ENCODE measurements at regions not wholly inside any gene's neighbourhood (a gene's known extent, or its start where the extent isn't known, plus 50 kb on each side); places are given as distances from the start of the nearest gene placed in this dataset.

DNA sequence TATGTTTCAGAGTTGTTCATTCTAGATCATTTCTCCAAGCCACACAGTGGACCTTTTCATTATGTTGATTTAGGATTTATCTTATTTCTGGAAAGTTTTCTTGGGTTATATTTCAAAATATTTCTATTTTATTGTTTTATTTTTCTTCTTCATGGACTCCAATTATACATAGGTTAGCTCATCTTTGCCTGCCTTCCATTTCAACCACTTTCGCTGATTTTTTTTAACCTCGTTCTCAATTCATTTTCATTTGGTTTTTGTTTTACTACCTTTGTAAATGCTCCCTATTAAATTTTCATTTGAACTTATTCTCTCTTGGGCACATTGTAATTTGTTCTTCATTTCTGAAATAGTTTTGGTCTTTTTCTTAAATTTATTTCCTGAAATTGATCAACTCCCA is 169.0 kb upstream of the PITX1 start:
- no peak for DNase-seq

- DNase-seq, result no peak
Measured at GRCh38 chr5:135199919-135200318, 165.9 kb upstream of the PITX1 start.

DNA sequence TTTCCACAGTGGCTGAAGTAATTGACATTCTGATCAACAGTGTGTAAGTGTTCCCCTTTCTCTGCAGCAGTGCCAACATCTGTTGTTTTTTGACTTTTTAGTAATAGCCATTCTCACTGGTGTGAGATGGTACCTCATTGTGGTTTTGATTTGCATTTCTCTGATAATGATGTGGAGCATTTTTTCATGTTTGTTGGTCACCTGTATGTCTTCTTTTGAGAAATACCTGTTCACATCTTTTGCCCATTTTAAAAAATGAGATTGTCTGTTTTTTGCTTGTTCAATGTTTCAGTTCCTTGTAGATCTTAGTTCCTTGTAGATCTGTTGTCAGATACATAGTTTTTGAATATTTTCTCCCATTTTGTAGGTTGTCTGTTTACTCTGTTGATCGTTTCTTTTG is 162.5 kb upstream of the PITX1 start:
- no peak for DNase-seq

- no peak for DNase-seq
Measured at GRCh38 chr5:135195270-135195608, 161.2 kb upstream of the PITX1 start.

DNA sequence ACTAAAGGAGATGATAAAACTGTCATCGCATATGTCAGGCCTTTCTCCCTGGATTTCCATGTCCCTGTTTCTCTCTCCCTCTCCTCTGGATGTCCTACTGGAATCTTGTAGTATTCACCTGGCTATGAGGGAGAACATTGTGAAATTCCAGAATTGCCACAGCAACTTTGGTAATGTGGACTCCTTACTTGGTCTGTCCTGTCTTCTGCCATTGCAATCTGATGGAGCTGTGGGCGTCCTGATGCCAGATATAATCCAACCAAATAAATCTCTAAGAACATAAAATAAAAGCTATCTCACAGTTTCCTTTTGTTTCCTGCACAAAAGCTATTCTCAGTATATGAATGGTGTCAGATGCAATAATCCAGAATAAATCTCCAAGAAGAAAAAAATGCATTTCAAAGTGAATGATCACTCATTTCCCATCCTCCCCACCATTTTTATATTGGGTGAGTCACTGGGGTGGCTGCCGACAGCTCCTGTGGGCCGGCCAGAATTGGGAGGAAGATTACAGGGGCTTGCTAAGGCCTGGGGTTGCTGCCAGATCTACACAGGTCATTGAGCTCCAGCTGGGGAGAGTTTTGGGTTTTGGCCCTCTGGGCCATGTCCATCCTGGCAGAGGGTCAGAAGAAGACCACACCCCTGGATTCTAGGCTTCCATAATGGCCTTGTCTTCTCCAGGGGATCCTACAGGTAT is 160.7 kb upstream of the PITX1 start:
- peak; percentile 44 for DNase-seq

DNA sequence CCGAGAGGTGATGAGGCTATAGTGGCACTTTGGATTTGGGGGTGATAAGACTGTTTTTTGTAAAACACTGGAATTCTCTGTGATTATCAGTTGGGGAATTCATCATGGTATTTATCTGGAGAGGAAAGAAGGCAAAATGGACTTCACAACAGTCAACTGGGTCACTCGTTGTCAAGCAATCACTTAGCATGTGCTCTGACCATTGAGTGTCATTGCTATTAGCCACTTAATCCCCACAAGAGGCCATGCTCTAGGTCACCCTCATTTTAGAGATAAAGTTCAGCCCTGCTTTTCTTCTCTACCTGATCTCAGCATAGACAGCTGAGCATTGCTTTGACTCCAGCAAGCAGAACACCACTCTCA is 160.1 kb upstream of the PITX1 start:
- no peak for DNase-seq

DNA sequence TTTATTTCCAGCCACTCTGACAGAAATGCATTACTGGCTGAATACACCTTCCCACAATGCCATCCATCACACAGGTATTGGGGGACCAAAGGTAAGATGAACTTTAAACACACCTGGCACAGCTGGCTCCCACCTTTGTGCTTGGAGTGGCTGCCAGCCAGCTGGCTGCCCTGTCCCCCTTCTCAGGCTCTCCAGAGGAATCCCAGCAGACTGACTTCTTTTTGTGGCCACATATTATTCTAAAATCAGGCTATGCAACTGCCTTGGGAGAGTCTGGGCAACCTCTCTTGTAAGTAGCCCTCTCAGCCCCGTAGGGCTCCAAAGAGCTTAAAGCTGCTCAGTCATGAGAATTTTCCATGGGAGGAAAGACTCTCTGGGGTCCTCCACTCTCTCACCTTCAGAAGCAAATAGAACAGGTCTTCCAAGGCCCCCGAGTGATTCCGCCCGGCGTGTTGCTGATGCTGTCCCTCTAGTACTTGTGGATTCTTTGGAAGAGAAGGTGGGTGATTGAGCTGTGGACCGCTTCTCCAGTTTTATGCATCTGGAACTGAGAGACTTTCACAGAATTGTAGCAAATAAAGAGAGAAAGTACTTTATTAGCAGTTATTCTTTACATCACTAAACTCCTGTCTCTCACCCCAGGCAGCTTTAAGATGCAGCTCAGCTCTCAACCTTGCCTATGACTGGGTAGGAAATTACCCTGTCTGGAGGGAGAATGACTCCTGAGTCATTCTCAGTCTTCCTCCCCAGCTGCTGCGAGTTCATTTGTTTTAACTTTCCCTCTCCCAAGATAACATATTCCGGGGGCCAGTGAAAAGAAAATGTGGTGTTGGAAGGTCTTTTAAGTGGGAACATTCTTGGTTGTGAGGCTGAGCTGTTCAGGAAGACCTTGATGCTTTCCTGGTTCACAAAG is 159.4 kb upstream of the PITX1 start:
- DNase-seq, result peak; percentile 58

DNA sequence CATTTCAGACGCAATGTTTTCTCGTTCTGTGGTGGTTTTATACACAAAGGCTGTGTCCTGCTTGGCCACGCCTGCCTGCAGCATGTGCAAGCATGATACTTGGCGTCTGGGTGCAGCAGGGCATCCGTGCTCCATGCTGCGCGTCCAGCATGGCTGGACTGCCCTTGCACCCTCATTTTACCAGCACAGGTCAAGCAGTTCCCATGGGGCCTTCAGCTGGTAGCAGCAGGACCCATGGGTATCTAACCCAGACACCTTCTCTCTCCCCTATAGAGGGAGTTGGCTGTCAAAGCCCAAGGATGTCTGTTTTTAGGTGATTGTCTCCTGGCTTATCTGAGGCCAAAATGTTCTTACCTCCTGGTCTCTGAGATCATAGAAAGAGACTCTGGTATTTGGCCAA is 158.3 kb upstream of the PITX1 start:
- DNase-seq, result no peak

GRCh38 chr5:135191084-135191826 is 157.2 kb upstream of the PITX1 start:
- DNase-seq, result peak; percentile 64

DNA sequence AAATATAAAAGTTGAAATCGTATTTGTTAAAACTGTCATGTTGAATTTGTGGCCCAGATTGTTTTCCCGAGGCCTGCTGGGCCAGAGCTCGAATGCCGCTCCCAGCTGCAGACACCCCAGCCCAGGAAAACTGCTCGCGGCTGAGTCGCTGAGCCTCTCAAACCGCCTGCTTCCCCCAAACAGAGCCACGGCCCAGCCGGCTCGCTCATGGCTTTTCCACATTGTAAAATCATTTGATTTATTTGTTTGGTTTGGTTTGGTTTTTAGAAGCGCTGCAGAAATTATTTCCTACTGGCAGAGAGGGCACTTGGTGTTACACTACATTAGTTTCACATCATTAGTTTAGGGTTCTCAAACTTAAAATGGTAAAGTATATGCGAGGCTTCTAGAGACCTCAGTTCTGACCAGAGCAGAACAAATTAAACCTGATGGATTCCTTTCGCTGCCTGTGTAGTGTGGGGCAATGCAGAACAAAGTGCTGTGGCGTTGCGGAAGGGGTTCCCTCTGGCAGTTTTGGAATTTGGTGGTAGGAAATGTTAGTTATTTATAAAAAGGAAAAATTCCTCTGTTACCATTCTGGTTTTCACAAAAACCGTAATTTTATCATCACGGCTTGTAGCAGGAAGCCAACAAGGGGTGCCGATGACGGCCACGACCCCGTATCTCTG is 156.5 kb upstream of the PITX1 start:
- no peak for DNase-seq

- no peak for DNase-seq
Measured at GRCh38 chr5:135189024-135189423, 155.0 kb upstream of the PITX1 start.

GRCh38 chr5:135188233-135188914 is 154.3 kb upstream of the PITX1 start:
- no peak for DNase-seq

DNA sequence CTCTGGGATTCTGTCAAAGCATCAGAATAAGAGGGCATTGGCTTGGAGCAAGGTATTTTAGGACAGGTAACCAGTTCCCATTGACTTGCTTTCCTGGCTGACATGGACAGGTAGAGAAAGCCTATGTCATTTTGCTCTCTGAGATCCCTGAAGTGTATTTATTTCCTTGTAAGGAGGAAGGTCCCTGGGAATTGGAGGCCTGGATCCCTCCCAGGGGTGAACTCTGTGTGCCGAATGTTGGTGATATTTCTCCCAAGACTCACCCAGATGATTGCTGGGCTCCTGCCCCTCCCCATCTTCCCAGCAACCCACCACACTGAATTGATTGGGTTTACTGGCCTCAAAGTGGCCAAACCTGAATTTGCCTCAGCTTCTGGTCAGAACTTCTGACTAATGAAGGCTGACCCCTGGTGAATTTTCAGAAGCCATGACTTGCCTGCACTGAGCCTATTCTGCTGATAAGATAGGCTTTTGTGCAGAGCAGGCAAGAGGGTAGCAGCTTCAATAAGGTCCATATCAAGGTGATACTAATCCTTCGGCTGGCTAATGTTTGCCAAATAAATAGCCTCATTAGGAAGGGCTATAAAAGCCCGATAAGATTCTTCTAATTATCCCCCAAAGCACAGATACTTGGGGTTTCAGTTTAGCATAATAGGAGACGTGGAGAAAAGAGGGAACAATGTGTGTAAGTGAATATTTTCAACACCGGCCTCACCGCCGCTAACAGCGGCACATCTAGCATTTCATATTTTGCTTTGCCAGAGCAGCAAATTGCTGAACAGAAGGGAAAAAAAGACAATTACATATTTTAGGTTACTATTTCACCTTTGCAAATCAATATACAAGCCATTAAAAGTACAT is 152.9 kb upstream of the PITX1 start:
- DNase-seq, result no peak

DNA sequence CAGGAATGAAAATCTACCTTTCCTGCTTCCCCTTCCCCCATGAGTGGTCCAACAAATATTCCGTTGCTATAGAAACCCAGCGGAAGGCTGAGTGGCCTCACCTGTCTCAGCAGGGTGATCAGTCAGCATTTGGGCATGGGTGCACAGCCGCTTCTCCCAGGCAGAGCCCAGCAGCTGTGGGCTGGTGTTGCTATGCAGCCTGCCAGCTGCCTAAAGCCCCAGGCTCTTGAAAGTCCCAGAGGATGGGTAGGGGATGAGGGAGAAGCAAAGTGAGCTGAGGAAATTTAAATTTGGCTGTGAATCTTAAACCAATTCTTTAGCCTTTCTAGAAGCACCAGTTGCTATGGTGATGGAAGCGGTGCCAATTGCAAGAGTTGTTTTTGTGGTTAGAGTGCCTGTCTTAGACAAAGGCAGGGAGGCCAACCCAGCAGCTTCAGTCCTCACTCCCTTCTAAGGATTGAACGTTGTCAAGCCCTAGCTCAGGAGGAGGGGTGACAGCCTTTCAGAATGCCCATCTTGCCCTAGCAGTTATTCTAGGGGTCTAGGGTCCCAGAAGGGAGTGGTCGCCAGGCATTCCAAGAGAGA is 151.5 kb upstream of the PITX1 start:
- peak; percentile 43 for DNase-seq

- DNase-seq, result no peak
Measured at GRCh38 chr5:135184646-135185045, 150.6 kb upstream of the PITX1 start.

- DNase-seq, result no peak
Measured at GRCh38 chr5:135183464-135183863, 149.4 kb upstream of the PITX1 start.

GRCh38 chr5:135182675-135183074 is 148.6 kb upstream of the PITX1 start:
- DNase-seq, result no peak

GRCh38 chr5:135181653-135182052 is 147.6 kb upstream of the PITX1 start:
- DNase-seq, result no peak

DNA sequence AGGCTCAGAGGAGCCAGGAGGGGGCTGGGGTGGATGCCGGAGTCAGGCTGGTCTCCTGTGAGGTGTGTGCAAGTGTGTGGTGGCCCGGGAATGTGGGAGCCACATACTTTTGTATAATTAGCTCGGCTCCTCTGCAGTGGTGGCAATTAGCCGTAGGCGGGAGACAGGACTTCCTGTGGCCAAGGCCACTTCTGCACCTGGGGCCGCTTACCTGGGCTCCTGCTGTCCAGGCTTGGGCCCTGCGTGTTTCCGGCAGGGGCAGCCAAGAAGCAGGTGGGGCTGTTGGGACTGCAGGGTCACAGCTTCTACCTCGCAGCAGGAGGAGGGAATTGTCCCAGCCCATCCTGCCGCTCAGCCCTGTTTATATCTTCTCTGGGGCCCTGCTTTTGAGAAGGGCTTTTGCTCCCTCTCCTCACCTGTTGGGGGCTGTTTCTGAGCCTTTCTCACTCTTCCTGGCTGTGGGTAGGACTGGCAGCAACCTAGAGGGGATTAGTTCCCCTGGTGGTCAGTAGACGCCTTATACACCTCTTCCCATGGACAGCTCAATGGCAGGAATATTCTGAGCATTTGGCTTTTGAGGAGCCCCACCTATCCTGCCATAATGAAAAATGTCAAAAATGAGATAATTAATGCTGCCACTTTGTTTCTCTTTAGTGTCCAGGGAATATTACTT is 145.4 kb upstream of the PITX1 start:
- no peak for DNase-seq

DNA sequence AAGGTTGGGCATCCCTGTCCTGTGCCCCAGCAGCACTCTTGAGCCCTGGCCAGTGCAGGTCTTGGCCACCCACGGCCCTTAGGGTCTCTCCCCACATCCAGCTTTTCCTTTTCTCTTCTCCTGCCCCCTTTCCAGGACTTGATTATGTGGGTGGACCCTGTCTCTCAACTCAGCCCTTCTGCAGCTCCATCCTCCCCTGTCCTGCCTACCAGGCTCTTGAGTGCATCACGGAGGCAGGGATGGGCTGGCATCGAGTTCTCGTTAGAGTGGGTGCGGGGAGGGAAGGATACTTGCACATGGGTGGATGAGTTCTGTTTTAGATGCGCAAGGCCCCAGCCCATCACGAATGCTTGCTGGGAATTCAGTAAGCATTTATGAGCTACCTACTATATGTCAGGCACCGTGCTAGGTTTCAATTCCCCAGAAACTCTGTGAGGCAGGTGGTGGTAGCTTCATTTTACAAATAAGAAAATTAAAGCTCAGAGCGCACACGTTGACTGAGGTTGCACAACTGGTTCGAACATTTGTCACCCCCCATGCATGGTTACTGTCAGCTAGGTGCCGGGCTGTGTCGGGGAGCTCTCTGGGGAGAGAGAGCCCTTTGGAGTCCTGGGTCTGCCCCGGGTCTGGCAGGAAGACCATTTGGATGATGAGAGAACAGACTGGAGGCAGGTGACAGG is 144.6 kb upstream of the PITX1 start:
- DNase-seq, result no peak

Data from fibroblast of skin of back (primary cell).